ENCODE measurements at regions not wholly inside any gene's neighbourhood (a gene's known extent, or its start where the extent isn't known, plus 50 kb on each side); places are given as distances from the start of the nearest gene placed in this dataset.

DNA sequence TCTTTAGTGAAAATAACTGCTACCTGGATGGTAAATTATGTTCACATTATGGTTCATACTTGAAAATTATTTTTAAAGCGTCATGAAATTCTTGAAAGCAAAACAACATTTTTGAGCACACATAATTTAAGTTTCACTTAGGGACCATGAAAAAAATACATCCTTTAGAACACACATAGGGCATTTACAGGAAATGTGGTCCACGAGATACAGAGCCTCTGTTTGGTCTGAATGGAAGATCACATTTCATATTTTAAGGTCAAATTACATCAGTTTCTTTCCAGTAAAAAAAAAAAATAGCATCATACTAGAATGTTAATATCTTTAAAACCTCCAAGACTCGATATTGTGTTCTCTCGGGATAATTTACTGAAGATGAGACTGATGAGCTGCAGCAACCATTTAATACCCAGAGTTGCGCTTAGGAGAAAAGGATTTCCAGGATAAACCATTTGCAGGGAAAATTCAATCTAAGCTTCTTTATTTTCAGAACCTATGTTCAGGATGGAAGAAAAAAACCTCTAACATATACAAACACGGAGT, 720.7 kb downstream of the DIAPH3 start:
- intact Hi-C loops (cut with DNase I; ENCODE audit: low total_unique reads), result no loop called here

DNA sequence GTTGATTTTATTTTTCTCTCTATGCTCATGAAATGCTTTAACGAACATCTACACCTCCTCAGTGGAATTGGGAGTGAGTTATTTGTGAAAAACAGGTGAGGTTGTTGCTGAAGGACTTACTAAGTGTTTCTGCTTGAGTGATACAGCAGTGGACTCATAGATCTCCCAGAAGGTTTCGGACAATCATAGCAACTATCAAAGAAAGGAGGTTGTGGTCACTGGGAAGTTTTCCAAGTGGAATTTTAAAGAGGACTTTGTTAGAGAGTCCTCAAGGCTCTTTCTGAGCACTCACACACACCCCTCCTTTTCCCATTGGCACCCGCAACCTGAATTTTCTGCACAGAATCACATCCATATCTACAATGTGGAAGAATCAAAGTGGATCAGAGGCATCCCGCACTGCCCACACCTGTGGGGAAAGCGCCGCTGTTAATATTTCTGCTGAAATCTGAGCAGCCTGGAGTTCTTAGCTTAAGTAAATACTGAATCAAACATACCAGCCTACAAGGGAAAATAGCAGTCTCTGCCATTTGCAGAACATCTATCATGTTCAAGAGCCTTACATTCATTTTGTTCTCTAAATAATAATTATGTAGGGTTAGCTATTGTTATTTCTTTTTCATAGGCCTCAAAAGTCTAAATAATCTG, 719.4 kb downstream of the DIAPH3 start:
- Histone ChIP-seq H3K4me1 (no peaks in the 10 kb centered on the region), H3K4me3 (no peak overlapping the region), H3K36me3 (ENCODE audit: low read depth, missing control alignments) (no peaks in the 10 kb centered on the region), H3K27ac (no peak overlapping the region), H3K27me3 (no peaks in the 10 kb centered on the region), H3K9me3 (no peaks in the 10 kb centered on the region)
- TF ChIP-seq, protein P1, sequence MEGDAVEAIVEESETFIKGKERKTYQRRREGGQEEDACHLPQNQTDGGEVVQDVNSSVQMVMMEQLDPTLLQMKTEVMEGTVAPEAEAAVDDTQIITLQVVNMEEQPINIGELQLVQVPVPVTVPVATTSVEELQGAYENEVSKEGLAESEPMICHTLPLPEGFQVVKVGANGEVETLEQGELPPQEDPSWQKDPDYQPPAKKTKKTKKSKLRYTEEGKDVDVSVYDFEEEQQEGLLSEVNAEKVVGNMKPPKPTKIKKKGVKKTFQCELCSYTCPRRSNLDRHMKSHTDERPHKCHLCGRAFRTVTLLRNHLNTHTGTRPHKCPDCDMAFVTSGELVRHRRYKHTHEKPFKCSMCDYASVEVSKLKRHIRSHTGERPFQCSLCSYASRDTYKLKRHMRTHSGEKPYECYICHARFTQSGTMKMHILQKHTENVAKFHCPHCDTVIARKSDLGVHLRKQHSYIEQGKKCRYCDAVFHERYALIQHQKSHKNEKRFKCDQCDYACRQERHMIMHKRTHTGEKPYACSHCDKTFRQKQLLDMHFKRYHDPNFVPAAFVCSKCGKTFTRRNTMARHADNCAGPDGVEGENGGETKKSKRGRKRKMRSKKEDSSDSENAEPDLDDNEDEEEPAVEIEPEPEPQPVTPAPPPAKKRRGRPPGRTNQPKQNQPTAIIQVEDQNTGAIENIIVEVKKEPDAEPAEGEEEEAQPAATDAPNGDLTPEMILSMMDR (IDR thresholded peaks at IDR 0.05), result no peak
- no peak for TF ChIP-seq POLR2A (IDR thresholded peaks at IDR 0.05)
- no peak for DNase-seq
- 67 to 74% methylated on average over 6 of the region's 6 CpGs for whole genome bisulfite sequencing, 2 donors
- intact Hi-C loops (cut with DNase I; ENCODE audit: low total_unique reads), result no loop called here

More for the DNA sequence above, 720.7 kb downstream of the DIAPH3 start:
- no peaks in the 10 kb centered on the region for H3K27me3 ChIP-seq
- no peak for TF ChIP-seq POLR2A (IDR thresholded peaks at IDR 0.05)
- TF ChIP-seq, protein P1 (IDR thresholded peaks at IDR 0.05), result no peak
- no peak for DNase-seq
- no peak overlapping the region for H3K4me3 ChIP-seq
- H3K36me3 ChIP-seq (ENCODE audit: low read depth, missing control alignments), result no peaks in the 10 kb centered on the region
- H3K4me1 ChIP-seq, result no peaks in the 10 kb centered on the region
- 43 to 54% methylated on average over 6 of the region's 6 CpGs for WGBS, 2 donors
- H3K27ac ChIP-seq, result no peak overlapping the region
- no peaks in the 10 kb centered on the region for H3K9me3 ChIP-seq

DNA sequence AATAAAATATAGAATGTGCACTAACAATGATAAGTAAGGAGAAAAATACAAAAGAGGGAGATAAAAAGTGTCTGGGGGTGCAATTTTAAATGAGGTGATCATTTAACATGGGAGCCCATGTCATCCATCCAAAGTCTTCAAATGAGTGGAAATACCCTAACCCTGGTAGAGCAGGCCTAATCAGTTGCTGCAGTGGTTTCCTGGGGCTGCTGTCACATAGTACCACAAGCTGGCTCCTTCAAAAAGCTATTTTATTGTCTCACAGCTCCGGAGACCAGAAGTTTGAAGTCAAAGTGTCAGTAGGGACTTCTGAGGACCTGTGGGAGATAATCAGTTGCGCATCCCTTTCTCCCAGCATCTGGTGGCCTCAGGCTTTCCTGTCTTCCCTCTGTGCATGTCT, 717.9 kb downstream of the DIAPH3 start:
- intact Hi-C loops (cut with DNase I; ENCODE audit: low total_unique reads), result no loop called here
- Histone ChIP-seq H3K4me3 (no peak overlapping the region), H3K9me3 (no peaks in the 10 kb centered on the region), H3K27me3 (no peaks in the 10 kb centered on the region), H3K36me3 (ENCODE audit: low read depth, missing control alignments) (no peaks in the 10 kb centered on the region), H3K4me1 (no peaks in the 10 kb centered on the region), H3K27ac (no peak overlapping the region)
- no peak for DNase-seq
- 86 to 87% methylated on average over 2 of the region's 2 CpGs for WGBS, 2 donors
- TF ChIP-seq, protein P1 (IDR thresholded peaks at IDR 0.05), result no peak
- TF ChIP-seq POLR2A (IDR thresholded peaks at IDR 0.05), result no peak

DNA sequence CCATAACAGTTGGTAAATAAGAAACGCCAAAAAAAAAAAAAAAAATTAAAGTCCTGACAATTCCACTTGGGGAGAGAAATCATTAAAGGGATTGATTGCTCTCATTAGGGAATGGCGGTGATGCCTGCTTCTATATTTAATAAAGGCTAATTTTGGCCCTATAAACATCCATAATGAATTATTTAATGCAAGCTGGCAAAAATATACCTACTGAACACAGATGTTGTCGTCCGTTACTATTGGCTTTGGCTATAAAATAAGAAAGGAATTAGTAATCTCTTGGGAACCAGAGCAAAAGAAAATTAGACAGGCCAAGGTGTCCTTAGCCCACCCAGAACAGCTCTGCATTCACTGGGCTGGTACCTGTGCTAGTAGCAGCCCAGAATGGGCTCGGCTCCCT, 717.3 kb downstream of the DIAPH3 start:
- Histone ChIP-seq H3K36me3 (ENCODE audit: low read depth, missing control alignments) (no peaks in the 10 kb centered on the region), H3K9me3 (no peaks in the 10 kb centered on the region), H3K4me3 (no peak overlapping the region), H3K27ac (no peak overlapping the region), H3K27me3 (no peaks in the 10 kb centered on the region), H3K4me1 (no peaks in the 10 kb centered on the region)
- 89 to 92% methylated on average over 5 of the region's 5 CpGs for WGBS, 2 donors
- no peak for TF ChIP-seq POLR2A (IDR thresholded peaks at IDR 0.05)
- TF ChIP-seq, protein P1 (IDR thresholded peaks at IDR 0.05), result no peak
- intact Hi-C loops (cut with DNase I; ENCODE audit: low total_unique reads), result no loop called here
- no peak for DNase-seq

DNA sequence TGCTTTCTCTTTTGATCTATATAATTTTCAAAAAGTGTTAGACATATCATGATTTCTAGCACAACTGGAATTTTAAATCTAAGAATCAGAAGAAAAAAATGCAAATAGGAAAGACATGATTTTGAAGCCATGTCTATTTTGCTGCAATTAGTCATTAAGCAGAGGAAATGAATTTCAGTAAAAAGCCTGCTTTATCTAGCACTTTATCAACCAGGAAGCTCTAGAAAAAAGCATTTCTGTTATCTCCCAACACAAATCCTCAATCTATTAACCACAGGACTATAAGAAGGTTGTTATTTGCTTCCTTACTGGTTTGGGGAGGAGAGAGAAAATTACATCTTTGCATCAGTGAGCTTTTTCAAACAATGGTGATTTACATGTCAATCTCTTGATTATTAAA, 716.7 kb downstream of the DIAPH3 start:
- no peak overlapping the region for H3K4me3 ChIP-seq
- H3K9me3 ChIP-seq, result no peaks in the 10 kb centered on the region
- H3K4me1 ChIP-seq, result no peaks in the 10 kb centered on the region
- no peak for TF ChIP-seq POLR2A (IDR thresholded peaks at IDR 0.05)
- TF ChIP-seq, protein P1 (IDR thresholded peaks at IDR 0.05), result no peak
- no peak for DNase-seq
- no peak overlapping the region for H3K27ac ChIP-seq
- intact Hi-C loops (cut with DNase I; ENCODE audit: low total_unique reads), result no loop called here
- no peaks in the 10 kb centered on the region for H3K27me3 ChIP-seq
- no peaks in the 10 kb centered on the region for H3K36me3 ChIP-seq (ENCODE audit: low read depth, missing control alignments)
